ENCODE measurements at regions not wholly inside any gene's neighbourhood (a gene's known extent, or its start where the extent isn't known, plus 50 kb on each side); places are given as distances from the start of the nearest gene placed in this dataset.

DNA sequence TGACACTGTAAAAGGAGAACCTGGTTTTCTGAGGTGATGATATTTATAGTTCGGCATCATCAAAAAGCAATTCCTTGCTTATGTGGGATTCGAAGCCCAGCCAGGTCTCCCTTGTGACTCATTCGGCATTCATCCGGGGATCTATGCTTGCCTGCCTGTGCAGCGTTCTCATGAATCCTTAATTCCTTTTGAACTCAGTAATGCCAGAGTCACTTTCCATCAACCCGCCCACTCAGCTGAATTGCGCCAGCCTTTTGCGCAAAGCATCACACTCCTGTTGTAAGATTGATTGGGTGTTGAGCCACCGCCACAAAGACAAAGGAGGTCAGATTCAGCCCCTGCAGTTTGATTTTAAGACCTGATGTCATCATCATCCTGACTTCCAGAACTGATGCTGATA, 128.6 kb downstream of the SLC17A6 start:
- Histone ChIP-seq H3K4me3 (no peak overlapping the region), H3K9me3 (no peaks in the 10 kb centered on the region), H3K36me3 (no peaks in the 10 kb centered on the region), H3K4me1 (no peaks in the 10 kb centered on the region), H3K27ac (no peak overlapping the region), H3K27me3 (no peaks in the 10 kb centered on the region)
- intact Hi-C loops (cut with DNase I) = no loop called here
- ATAC-seq (no peak), DNase-seq (no peak)
- TF ChIP-seq, protein P1, sequence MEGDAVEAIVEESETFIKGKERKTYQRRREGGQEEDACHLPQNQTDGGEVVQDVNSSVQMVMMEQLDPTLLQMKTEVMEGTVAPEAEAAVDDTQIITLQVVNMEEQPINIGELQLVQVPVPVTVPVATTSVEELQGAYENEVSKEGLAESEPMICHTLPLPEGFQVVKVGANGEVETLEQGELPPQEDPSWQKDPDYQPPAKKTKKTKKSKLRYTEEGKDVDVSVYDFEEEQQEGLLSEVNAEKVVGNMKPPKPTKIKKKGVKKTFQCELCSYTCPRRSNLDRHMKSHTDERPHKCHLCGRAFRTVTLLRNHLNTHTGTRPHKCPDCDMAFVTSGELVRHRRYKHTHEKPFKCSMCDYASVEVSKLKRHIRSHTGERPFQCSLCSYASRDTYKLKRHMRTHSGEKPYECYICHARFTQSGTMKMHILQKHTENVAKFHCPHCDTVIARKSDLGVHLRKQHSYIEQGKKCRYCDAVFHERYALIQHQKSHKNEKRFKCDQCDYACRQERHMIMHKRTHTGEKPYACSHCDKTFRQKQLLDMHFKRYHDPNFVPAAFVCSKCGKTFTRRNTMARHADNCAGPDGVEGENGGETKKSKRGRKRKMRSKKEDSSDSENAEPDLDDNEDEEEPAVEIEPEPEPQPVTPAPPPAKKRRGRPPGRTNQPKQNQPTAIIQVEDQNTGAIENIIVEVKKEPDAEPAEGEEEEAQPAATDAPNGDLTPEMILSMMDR (IDR thresholded peaks at IDR 0.05) = no peak

DNA sequence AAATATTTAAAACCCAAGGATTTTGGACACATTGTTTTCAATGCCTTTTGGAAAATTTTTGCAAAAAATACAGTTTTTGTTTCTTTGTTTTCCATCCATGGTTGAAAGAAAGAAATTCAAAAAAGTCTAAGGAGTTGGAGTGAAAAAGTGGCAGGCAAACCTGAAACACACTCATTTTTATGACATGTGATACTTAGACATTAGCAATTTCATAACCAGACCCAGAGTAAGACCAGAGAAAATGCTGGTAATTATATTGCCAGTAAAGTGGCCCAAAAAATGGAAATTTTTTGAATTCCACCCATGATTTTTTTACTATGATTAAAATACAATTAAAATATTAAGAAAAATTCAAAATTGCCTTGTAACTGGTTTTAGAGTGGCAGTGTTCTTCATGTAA, 128.2 kb downstream of the SLC17A6 start:
- H3K36me3 ChIP-seq = no peaks in the 10 kb centered on the region
- TF ChIP-seq, protein P1 (IDR thresholded peaks at IDR 0.05) = no peak
- no peaks in the 10 kb centered on the region for H3K27me3 ChIP-seq
- no peaks in the 10 kb centered on the region for H3K4me1 ChIP-seq
- no peaks in the 10 kb centered on the region for H3K9me3 ChIP-seq
- intact Hi-C loops (cut with DNase I) = no loop called here
- DNase-seq (no peak), ATAC-seq (no peak)
- H3K27ac ChIP-seq = no peak overlapping the region
- no peak overlapping the region for H3K4me3 ChIP-seq

DNA sequence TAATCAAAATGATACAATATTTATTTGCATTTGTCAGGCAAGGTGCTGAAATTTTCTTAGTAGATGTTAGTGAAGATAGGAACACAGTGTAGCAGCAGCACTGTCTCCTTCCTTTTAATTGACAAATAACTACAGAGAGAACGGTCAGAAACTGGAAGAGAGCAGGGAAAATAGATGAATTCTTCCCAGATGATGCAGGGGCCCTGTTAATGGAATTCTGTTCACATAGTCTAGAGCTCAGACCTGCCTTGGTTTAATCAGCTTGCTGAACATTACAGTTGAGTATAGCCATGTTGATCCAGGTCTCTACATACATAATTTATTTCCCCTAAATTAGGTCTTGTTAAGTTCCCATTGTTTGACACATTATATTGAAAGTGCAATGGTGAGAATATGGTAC, 127.4 kb downstream of the SLC17A6 start:
- no peaks in the 10 kb centered on the region for H3K4me1 ChIP-seq
- no peak for DNase-seq
- intact Hi-C loops (cut with DNase I) = no loop called here

DNA sequence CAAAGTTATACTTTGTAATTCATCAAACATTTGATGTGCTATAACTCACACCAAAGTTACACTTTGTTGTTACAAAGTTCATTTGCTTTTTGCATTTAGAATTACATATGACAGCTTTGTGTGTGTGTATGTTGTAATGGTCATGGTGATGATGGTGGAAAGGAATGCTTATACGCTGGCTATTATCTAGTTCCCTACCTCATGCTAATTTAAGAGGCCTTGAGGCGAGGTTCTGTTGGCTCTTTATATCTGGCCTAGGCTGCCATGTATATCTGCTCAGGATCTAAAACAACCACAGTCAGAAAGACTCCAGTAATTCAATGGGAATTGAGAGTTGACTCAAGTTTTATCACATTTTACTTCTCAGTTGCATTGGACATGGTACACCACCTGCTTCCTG, 123.4 kb downstream of the SLC17A6 start:
- intact Hi-C loops (cut with DNase I) = no loop called here
- Histone ChIP-seq H3K36me3 (no peaks in the 10 kb centered on the region), H3K4me1 (no peaks in the 10 kb centered on the region), H3K9me3 (no peaks in the 10 kb centered on the region), H3K4me3 (no peak overlapping the region), H3K27ac (no peak overlapping the region), H3K27me3 (no peaks in the 10 kb centered on the region)
- ATAC-seq = no peak
- TF ChIP-seq, protein P1 (IDR thresholded peaks at IDR 0.05) = no peak
- no peak for DNase-seq

More for the DNA sequence above, 127.4 kb downstream of the SLC17A6 start:
- Histone ChIP-seq H3K9me3 (no peaks in the 10 kb centered on the region), H3K36me3 (no peaks in the 10 kb centered on the region), H3K27ac (no peak overlapping the region), H3K4me3 (no peak overlapping the region), H3K27me3 (no peaks in the 10 kb centered on the region)
- ATAC-seq = no peak
- TF ChIP-seq, protein P1 (IDR thresholded peaks at IDR 0.05) = no peak

DNA sequence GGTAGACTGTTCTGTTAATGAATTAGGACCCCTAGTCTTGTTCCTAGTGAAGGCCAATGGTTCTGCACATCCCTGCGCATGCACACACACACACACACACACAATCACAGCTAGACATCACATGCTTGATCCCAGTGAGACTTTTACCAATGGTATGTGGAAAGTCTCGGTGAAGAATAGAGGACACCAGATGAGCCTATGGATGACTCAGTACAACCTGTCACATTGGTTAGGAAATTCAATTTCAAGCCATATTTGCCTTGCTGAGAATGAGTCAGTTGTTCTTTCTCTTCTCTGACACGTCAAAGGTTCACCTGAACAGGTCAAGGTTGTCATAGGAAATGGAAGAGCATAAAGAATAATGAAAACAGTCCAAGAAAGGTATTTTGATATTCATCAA, 122.0 kb downstream of the SLC17A6 start:
- Histone ChIP-seq H3K4me1 (no peaks in the 10 kb centered on the region), H3K9me3 (no peaks in the 10 kb centered on the region), H3K27me3 (no peaks in the 10 kb centered on the region), H3K4me3 (no peak overlapping the region), H3K27ac (no peak overlapping the region), H3K36me3 (no peaks in the 10 kb centered on the region)
- no peak for ATAC-seq
- TF ChIP-seq, protein P1 (IDR thresholded peaks at IDR 0.05) = no peak
- intact Hi-C loops (cut with DNase I) = no loop called here
- no peak for DNase-seq

DNA sequence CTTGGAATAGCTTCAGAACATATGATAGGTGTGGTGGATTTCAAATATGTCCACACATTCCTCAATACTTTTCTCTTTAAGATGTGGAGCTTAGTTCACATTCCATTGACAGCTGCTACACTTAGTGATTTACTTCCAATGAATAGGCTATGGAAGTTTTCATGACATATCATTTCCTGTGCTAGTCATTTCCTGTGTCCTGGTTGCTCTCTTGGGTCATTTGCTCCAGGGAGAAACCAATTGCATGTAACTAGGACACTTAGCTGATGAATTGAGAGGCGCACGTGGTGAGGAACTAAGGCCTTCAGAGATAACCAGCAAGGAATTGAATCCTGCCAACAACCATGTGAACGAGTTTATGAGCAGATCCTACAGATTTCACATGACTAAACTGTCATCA, 120.9 kb downstream of the SLC17A6 start:
- Histone ChIP-seq H3K4me1 (no peaks in the 10 kb centered on the region), H3K36me3 (no peaks in the 10 kb centered on the region), H3K27ac (no peak overlapping the region), H3K27me3 (no peaks in the 10 kb centered on the region), H3K4me3 (no peak overlapping the region), H3K9me3 (no peaks in the 10 kb centered on the region)
- ATAC-seq (no peak), DNase-seq (no peak)
- intact Hi-C loops (cut with DNase I) = no loop called here
- TF ChIP-seq, protein P1 (IDR thresholded peaks at IDR 0.05) = no peak

Data from upper lobe of right lung (tissue), 1 donor.